ENCODE measurements at regions not wholly inside any gene's neighbourhood (a gene's known extent, or its start where the extent isn't known, plus 50 kb on each side); places are given as distances from the start of the nearest gene placed in this dataset.

- no peak for DNase-seq (ENCODE audit: low spot score in 2 of 2)
- Histone ChIP-seq H3K27ac (no peak overlapping the region), H3K36me3 (no peaks in the 10 kb centered on the region), H3K4me1 (no peaks in the 10 kb centered on the region), H3K9me3 (no peaks in the 10 kb centered on the region), H3K27me3 (no peaks in the 10 kb centered on the region), H3K4me3 (no peak overlapping the region)
- TF ChIP-seq POLR2A (IDR thresholded peaks at IDR 0.05) (no peak), POLR2AphosphoS5 (IDR thresholded peaks at IDR 0.05) (no peak), CTCF (IDR thresholded peaks at IDR 0.05) (no peak), EP300 (IDR thresholded peaks at IDR 0.05) (no peak)
These were observed 166.2 kb upstream of the MEIS1 start for GRCh38 chr2:66268756-66269155.

- TF ChIP-seq POLR2AphosphoS5 (IDR thresholded peaks at IDR 0.05) = no peak
- no peak for TF ChIP-seq CTCF (IDR thresholded peaks at IDR 0.05)
- no peak for TF ChIP-seq EP300 (IDR thresholded peaks at IDR 0.05)
- no peak for TF ChIP-seq POLR2A (IDR thresholded peaks at IDR 0.05)
- DNase-seq (ENCODE audit: low spot score in 2 of 2) = no peak
- WGBS = 91% methylated on average over 3 of the region's 3 CpGs
- Histone ChIP-seq H3K27me3 (no peaks in the 10 kb centered on the region), H3K9me3 (no peaks in the 10 kb centered on the region), H3K27ac (no peak overlapping the region), H3K4me3 (no peak overlapping the region), H3K36me3 (no peaks in the 10 kb centered on the region), H3K4me1 (no peaks in the 10 kb centered on the region)
These were observed 170.6 kb upstream of the MEIS1 start for GRCh38 chr2:66264354-66264753.

- Histone ChIP-seq H3K4me3 (no peak overlapping the region), H3K9me3 (no peaks in the 10 kb centered on the region), H3K27me3 (no peaks in the 10 kb centered on the region), H3K36me3 (no peaks in the 10 kb centered on the region), H3K4me1 (no peaks in the 10 kb centered on the region), H3K27ac (no peak overlapping the region)
- no peak for TF ChIP-seq EP300 (IDR thresholded peaks at IDR 0.05)
- no peak for TF ChIP-seq CTCF (IDR thresholded peaks at IDR 0.05)
- no peak for TF ChIP-seq POLR2AphosphoS5 (IDR thresholded peaks at IDR 0.05)
- TF ChIP-seq POLR2A (IDR thresholded peaks at IDR 0.05) = no peak
- 77% methylated on average over 3 of the region's 3 CpGs for WGBS
- DNase-seq (ENCODE audit: low spot score in 2 of 2) = no peak
These were observed 179.1 kb upstream of the MEIS1 start for GRCh38 chr2:66255867-66256266.

GRCh38 chr2:66255136-66255535 is 179.8 kb upstream of the MEIS1 start:
- H3K4me1 ChIP-seq = no peaks in the 10 kb centered on the region
- TF ChIP-seq CTCF (IDR thresholded peaks at IDR 0.05) (no peak), EP300 (IDR thresholded peaks at IDR 0.05) (no peak), POLR2A (IDR thresholded peaks at IDR 0.05) (no peak), POLR2AphosphoS5 (IDR thresholded peaks at IDR 0.05) (no peak)

GRCh38 chr2:66253066-66253465 is 181.9 kb upstream of the MEIS1 start:
- no peaks in the 10 kb centered on the region for H3K4me1 ChIP-seq

More at GRCh38 chr2:66255136-66255535, 179.8 kb upstream of the MEIS1 start:
- no peak for DNase-seq (ENCODE audit: low spot score in 2 of 2)
- H3K4me3 ChIP-seq = no peak overlapping the region
- H3K36me3 ChIP-seq = no peaks in the 10 kb centered on the region
- H3K9me3 ChIP-seq = no peaks in the 10 kb centered on the region
- no peak overlapping the region for H3K27ac ChIP-seq
- no peaks in the 10 kb centered on the region for H3K27me3 ChIP-seq

More at GRCh38 chr2:66253066-66253465, 181.9 kb upstream of the MEIS1 start:
- no peak overlapping the region for H3K27ac ChIP-seq
- no peaks in the 10 kb centered on the region for H3K27me3 ChIP-seq
- TF ChIP-seq EP300 (IDR thresholded peaks at IDR 0.05) = no peak
- TF ChIP-seq POLR2AphosphoS5 (IDR thresholded peaks at IDR 0.05) = no peak
- TF ChIP-seq CTCF (IDR thresholded peaks at IDR 0.05) = no peak
- TF ChIP-seq POLR2A (IDR thresholded peaks at IDR 0.05) = no peak
- no peak for DNase-seq (ENCODE audit: low spot score in 2 of 2)
- H3K9me3 ChIP-seq = no peaks in the 10 kb centered on the region
- H3K36me3 ChIP-seq = no peaks in the 10 kb centered on the region
- 56% methylated on average over 2 of the region's 2 CpGs for WGBS
- no peak overlapping the region for H3K4me3 ChIP-seq

Measured in suprapubic skin (tissue), 4 donors.